WTC11 (cell line): ENCODE measurements at regions not wholly inside any gene's neighbourhood (a gene's known extent, or its start where the extent isn't known, plus 50 kb on each side); places are given as distances from the start of the nearest gene placed in this dataset.

ENCODE experiments used
- ATAC-seq: fragments of 200-7000 bp; cut with Tn5 transposase; 2 replicates; pipeline ENCODE4 v1.10.0; 2021; ENCODE audit warnings: mild to moderate bottlenecking, moderate library complexity
- CTCF ChIA-PET: fragments of 300-600 bp; sonication (Branson Sonifier 250); formaldehyde crosslinking; loops from one replicate; lab custom pipeline; 2021; ENCODE audit warnings: antibody characterized with exemption; lab: Charles Lee
- POLR2A ChIA-PET: fragments of 350-600 bp; sonication (Branson Sonifier 250); formaldehyde crosslinking; loops from one replicate; lab custom pipeline; 2021; ENCODE audit warnings: antibody characterized with exemption; lab: Charles Lee
- DNase-seq: peaks from one replicate; pipeline ENCODE4 v3.0.0; 2021; ENCODE audit warnings: low spot score
- H3K27ac Mint-ChIP-seq: 2 replicates; pipeline ENCODE4 v1.8.0; 2021; ENCODE audit warnings: mixed read lengths
- H3K27me3 Mint-ChIP-seq: 2 replicates; pipeline ENCODE4 v1.8.0; 2021; ENCODE audit warnings: low read depth, mild to moderate bottlenecking, moderate library complexity, mixed read lengths
- H3K36me3 Mint-ChIP-seq: 2 replicates; pipeline ENCODE4 v1.8.0; 2021; ENCODE audit warnings: mixed read lengths
- H3K4me1 Mint-ChIP-seq: 2 replicates; pipeline ENCODE4 v1.8.0; 2022; ENCODE audit warnings: mixed read lengths
- H3K4me3 Mint-ChIP-seq: 2 replicates; pipeline ENCODE4 v1.8.0; 2021; ENCODE audit warnings: mild to moderate bottlenecking, moderate library complexity, mixed read lengths
- H3K9me3 Mint-ChIP-seq: 2 replicates; pipeline ENCODE4 v1.8.0; 2021; ENCODE audit warnings: mixed read lengths
- ELF4 ChIP-seq: sonication (generic); formaldehyde crosslinking; IDR thresholded peaks from 2 replicates; pipeline ENCODE4 v1.8.1; 2022; ENCODE audit warnings: low read depth, mild to moderate bottlenecking, moderate library complexity, missing genetic modification reagents
- EMX1 ChIP-seq: fragments of 250-450 bp; sonication (Bioruptor Pico); IDR thresholded peaks from 2 replicates; pipeline ENCODE4 v1.8.0; 2021; ENCODE audit warnings: mild to moderate bottlenecking
- ERG ChIP-seq: fragments of 250-450 bp; sonication (Bioruptor Pico); IDR thresholded peaks from 2 replicates; pipeline ENCODE4 v1.8.0; 2021; ENCODE audit warnings: mild to moderate bottlenecking
- ETV6 ChIP-seq: sonication (generic); formaldehyde crosslinking; IDR thresholded peaks from 2 replicates; pipeline ENCODE4 v1.8.1; 2022; ENCODE audit warnings: mild to moderate bottlenecking, missing genetic modification reagents
- GABPB1 ChIP-seq: sonication (generic); formaldehyde crosslinking; IDR thresholded peaks from 2 replicates; pipeline ENCODE4 v1.8.1; 2023; ENCODE audit warnings: mild to moderate bottlenecking, missing genetic modification reagents
- GRHL2 ChIP-seq: fragments of 250-450 bp; sonication (Bioruptor Pico); IDR thresholded peaks from 2 replicates; pipeline ENCODE4 v1.8.0; 2022; ENCODE audit warnings: mild to moderate bottlenecking, moderate library complexity; ENCODE audit not compliant: insufficient replicate concordance, severe bottlenecking
- HMGA2 ChIP-seq: fragments of 250-450 bp; sonication (Bioruptor Pico); IDR thresholded peaks from 2 replicates; pipeline ENCODE4 v1.4.0; 2021; ENCODE audit warnings: mild to moderate bottlenecking, moderate library complexity
- JAZF1 ChIP-seq: fragments of 250-450 bp; sonication (Bioruptor Pico); IDR thresholded peaks from 2 replicates; pipeline ENCODE4 v1.9.0; 2021; ENCODE audit warnings: moderate library complexity, mild to moderate bottlenecking, inconsistent platforms
- MAX ChIP-seq: sonication (generic); formaldehyde crosslinking; IDR thresholded peaks from 2 replicates; pipeline ENCODE4 v1.8.0; 2022; ENCODE audit warnings: mild to moderate bottlenecking, missing genetic modification reagents
- NFATC4 ChIP-seq: fragments of 250-450 bp; sonication (Bioruptor Pico); IDR thresholded peaks from 2 replicates; pipeline ENCODE4 v1.9.0; 2021; ENCODE audit warnings: mild to moderate bottlenecking
- ZBTB21 ChIP-seq: sonication (generic); formaldehyde crosslinking; IDR thresholded peaks from 2 replicates; pipeline ENCODE4 v1.8.1; 2023; ENCODE audit warnings: mild to moderate bottlenecking, missing genetic modification reagents, borderline replicate concordance
- ZBTB43 ChIP-seq: sonication (generic); formaldehyde crosslinking; IDR thresholded peaks from 2 replicates; pipeline ENCODE4 v1.8.1; 2023; ENCODE audit warnings: mild to moderate bottlenecking, missing genetic modification reagents
- ZNF281 ChIP-seq: sonication (generic); formaldehyde crosslinking; IDR thresholded peaks from 2 replicates; pipeline ENCODE4 v1.8.0; 2023; ENCODE audit warnings: mild to moderate bottlenecking, missing genetic modification reagents
- ZNF396 ChIP-seq: fragments of 250-450 bp; sonication (Bioruptor Pico); IDR thresholded peaks from 2 replicates; pipeline ENCODE4 v1.8.0; 2021; ENCODE audit warnings: mild to moderate bottlenecking, moderate library complexity, borderline replicate concordance
- ZNF416 ChIP-seq: fragments of 250-450 bp; sonication (Bioruptor Pico); IDR thresholded peaks from 2 replicates; pipeline ENCODE4 v1.9.0; 2021; ENCODE audit warnings: mild to moderate bottlenecking, inconsistent platforms
- TF ChIP-seq, protein P1 (sequence below): fragments of 250-450 bp; sonication (Bioruptor Pico); IDR thresholded peaks from 2 replicates; pipeline ENCODE4 v1.9.0; 2021; ENCODE audit warnings: mild to moderate bottlenecking, borderline replicate concordance
- TF ChIP-seq, protein P2 (sequence below): sonication (generic); formaldehyde crosslinking; IDR thresholded peaks from 2 replicates; pipeline ENCODE4 v1.8.1; 2022; ENCODE audit warnings: low read depth, mild to moderate bottlenecking, moderate library complexity, missing genetic modification reagents, borderline replicate concordance
- TF ChIP-seq, protein P3 (sequence below): sonication (generic); formaldehyde crosslinking; IDR thresholded peaks from 2 replicates; pipeline ENCODE4 v1.8.0; 2022; ENCODE audit warnings: missing genetic modification reagents
- TF ChIP-seq, protein P4 (sequence below): sonication (generic); formaldehyde crosslinking; IDR thresholded peaks from 2 replicates; pipeline ENCODE4 v1.8.0; 2022; ENCODE audit warnings: mild to moderate bottlenecking, missing genetic modification reagents

DNA sequence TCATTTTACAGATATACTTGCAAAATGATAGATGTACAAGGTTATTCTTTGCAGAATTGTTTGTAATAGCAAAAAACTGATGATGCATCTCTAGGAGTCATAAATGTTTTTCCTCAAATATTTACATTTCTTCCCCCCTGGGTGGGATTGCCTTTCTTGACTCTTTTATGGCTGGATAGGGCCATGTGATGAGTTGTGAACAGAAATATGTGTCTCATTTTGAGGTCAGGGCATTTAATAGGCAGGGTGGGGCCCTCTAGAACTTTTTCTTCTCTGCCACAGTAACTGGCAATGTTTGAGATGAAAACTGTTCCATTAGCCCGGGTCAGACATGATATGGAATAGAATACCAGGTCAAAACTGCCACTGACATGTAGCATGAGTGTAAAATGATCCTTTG, 159.5 kb upstream of the SYNCRIP start (continued):
- TF ChIP-seq, protein P1, sequence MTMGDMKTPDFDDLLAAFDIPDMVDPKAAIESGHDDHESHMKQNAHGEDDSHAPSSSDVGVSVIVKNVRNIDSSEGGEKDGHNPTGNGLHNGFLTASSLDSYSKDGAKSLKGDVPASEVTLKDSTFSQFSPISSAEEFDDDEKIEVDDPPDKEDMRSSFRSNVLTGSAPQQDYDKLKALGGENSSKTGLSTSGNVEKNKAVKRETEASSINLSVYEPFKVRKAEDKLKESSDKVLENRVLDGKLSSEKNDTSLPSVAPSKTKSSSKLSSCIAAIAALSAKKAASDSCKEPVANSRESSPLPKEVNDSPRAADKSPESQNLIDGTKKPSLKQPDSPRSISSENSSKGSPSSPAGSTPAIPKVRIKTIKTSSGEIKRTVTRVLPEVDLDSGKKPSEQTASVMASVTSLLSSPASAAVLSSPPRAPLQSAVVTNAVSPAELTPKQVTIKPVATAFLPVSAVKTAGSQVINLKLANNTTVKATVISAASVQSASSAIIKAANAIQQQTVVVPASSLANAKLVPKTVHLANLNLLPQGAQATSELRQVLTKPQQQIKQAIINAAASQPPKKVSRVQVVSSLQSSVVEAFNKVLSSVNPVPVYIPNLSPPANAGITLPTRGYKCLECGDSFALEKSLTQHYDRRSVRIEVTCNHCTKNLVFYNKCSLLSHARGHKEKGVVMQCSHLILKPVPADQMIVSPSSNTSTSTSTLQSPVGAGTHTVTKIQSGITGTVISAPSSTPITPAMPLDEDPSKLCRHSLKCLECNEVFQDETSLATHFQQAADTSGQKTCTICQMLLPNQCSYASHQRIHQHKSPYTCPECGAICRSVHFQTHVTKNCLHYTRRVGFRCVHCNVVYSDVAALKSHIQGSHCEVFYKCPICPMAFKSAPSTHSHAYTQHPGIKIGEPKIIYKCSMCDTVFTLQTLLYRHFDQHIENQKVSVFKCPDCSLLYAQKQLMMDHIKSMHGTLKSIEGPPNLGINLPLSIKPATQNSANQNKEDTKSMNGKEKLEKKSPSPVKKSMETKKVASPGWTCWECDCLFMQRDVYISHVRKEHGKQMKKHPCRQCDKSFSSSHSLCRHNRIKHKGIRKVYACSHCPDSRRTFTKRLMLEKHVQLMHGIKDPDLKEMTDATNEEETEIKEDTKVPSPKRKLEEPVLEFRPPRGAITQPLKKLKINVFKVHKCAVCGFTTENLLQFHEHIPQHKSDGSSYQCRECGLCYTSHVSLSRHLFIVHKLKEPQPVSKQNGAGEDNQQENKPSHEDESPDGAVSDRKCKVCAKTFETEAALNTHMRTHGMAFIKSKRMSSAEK (CRISPR knock-in tag) = no peak
- TF ChIP-seq NFATC4 (no peak), HMGA2 (CRISPR knock-in tag) (no peak), ETV6 (CRISPR knock-in tag) (no peak), MAX (no peak), EMX1 (CRISPR knock-in tag) (no peak), GRHL2 (CRISPR knock-in tag) (no peak), ZBTB21 (no peak), JAZF1 (CRISPR knock-in tag) (no peak)
- TF ChIP-seq, protein P2, sequence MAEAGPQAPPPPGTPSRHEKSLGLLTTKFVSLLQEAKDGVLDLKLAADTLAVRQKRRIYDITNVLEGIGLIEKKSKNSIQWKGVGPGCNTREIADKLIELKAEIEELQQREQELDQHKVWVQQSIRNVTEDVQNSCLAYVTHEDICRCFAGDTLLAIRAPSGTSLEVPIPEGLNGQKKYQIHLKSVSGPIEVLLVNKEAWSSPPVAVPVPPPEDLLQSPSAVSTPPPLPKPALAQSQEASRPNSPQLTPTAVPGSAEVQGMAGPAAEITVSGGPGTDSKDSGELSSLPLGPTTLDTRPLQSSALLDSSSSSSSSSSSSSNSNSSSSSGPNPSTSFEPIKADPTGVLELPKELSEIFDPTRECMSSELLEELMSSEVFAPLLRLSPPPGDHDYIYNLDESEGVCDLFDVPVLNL (CRISPR knock-in tag) = no peak
- TF ChIP-seq, protein P3, sequence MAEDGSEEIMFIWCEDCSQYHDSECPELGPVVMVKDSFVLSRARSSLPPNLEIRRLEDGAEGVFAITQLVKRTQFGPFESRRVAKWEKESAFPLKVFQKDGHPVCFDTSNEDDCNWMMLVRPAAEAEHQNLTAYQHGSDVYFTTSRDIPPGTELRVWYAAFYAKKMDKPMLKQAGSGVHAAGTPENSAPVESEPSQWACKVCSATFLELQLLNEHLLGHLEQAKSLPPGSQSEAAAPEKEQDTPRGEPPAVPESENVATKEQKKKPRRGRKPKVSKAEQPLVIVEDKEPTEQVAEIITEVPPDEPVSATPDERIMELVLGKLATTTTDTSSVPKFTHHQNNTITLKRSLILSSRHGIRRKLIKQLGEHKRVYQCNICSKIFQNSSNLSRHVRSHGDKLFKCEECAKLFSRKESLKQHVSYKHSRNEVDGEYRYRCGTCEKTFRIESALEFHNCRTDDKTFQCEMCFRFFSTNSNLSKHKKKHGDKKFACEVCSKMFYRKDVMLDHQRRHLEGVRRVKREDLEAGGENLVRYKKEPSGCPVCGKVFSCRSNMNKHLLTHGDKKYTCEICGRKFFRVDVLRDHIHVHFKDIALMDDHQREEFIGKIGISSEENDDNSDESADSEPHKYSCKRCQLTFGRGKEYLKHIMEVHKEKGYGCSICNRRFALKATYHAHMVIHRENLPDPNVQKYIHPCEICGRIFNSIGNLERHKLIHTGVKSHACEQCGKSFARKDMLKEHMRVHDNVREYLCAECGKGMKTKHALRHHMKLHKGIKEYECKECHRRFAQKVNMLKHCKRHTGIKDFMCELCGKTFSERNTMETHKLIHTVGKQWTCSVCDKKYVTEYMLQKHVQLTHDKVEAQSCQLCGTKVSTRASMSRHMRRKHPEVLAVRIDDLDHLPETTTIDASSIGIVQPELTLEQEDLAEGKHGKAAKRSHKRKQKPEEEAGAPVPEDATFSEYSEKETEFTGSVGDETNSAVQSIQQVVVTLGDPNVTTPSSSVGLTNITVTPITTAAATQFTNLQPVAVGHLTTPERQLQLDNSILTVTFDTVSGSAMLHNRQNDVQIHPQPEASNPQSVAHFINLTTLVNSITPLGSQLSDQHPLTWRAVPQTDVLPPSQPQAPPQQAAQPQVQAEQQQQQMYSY = no peak

DNA sequence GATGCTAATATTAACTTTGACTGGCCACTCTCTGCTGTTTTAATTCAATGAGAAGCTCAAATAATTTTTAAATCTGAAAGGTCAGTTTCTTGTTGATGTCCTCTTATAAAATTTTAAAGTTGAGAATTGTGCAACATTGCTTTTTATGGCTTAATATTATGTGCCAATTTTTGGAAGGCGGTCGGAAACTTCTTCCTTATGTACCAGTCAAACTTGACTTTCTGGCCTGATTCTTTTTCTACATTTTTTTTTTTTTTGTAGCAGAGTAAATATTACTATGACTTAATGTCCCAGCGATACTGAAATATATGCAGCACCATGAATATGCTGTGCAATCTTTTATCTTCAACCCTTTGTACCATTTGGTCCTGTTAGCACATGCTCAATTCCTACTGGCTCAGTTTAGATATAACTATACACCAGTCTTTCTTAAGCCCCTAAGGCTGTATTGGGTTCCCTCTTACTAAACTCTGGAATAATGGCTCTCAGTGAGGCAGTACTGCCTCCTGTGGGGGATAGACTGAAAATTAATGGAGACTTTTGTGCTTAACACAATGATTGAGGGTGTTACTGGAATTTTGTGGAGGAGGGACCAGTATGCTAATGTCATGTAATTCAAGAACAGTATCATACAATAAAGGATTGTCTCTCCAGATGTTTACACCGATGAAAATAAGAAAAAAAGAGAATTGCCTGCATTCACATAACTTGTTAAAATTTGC, 156.4 kb upstream of the SYNCRIP start:
- Mint-ChIP-seq H3K4me3 (no peak overlapping the region), H3K27ac (no peak overlapping the region), H3K36me3 (no peaks in the 10 kb centered on the region), H3K27me3 (no peaks in the 10 kb centered on the region), H3K9me3 (peaks cover 8% of the 10 kb centered on the region), H3K4me1 (peaks cover 4% of the 10 kb centered on the region)
- CTCF ChIA-PET = no interaction called here
- ATAC-seq = peak; percentile 69
- no peak for DNase-seq
- POLR2A ChIA-PET = no interaction called here
- no peak for TF ChIP-seq GRHL2 (CRISPR knock-in tag)
- no peak for TF ChIP-seq ZBTB43 (CRISPR knock-in tag)
- TF ChIP-seq ZNF396 (CRISPR knock-in tag) = no peak
- TF ChIP-seq ZNF281 (CRISPR knock-in tag) = no peak
- TF ChIP-seq ELF4 (CRISPR knock-in tag) = no peak
- no peak for TF ChIP-seq GABPB1 (CRISPR knock-in tag)
- TF ChIP-seq ZNF416 = no peak
- TF ChIP-seq, protein P4, sequence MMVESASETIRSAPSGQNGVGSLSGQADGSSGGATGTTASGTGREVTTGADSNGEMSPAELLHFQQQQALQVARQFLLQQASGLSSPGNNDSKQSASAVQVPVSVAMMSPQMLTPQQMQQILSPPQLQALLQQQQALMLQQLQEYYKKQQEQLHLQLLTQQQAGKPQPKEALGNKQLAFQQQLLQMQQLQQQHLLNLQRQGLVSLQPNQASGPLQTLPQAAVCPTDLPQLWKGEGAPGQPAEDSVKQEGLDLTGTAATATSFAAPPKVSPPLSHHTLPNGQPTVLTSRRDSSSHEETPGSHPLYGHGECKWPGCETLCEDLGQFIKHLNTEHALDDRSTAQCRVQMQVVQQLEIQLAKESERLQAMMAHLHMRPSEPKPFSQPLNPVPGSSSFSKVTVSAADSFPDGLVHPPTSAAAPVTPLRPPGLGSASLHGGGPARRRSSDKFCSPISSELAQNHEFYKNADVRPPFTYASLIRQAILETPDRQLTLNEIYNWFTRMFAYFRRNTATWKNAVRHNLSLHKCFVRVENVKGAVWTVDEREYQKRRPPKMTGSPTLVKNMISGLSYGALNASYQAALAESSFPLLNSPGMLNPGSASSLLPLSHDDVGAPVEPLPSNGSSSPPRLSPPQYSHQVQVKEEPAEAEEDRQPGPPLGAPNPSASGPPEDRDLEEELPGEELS (CRISPR knock-in tag) = no peak
- no peak for TF ChIP-seq ERG (CRISPR knock-in tag)
- no peak for TF ChIP-seq HMGA2 (CRISPR knock-in tag)
